GM12878 (cell line): ENCODE measurements at regions not wholly inside any gene's neighbourhood (a gene's known extent, or its start where the extent isn't known, plus 50 kb on each side); places are given as distances from the start of the nearest gene placed in this dataset.

Experiments used
- ATAC-seq: fragments of 200-7000 bp; cut with Tn5 transposase; 3 replicates; pipeline ENCODE4 v1.9.1; 2020; ENCODE audit warnings: mild to moderate bottlenecking, moderate library complexity
- BruUV-seq: library from RNA; stranded (reverse); fragments of 400-500 nt; replicated peaks from 2 replicates; lab custom pipeline; 2021; lab: Mats Ljungman, UMichigan
- CTCF ChIA-PET: fragments of 300-600 bp; sonication (Branson Sonifier 250); formaldehyde crosslinking; extraction: SDS; loops from one replicate; lab custom pipeline; 2021; ENCODE audit warnings: inconsistent platforms; lab: Yijun Ruan, JAX
- POLR2A ChIA-PET: fragments of 350-600 bp; formaldehyde crosslinking; extraction: SDS; loops from one replicate; lab custom pipeline; 2021; ENCODE audit warnings: inconsistent platforms; lab: Charles Lee
- RAD21 ChIA-PET: fragments of 300-600 bp; sonication (Branson Sonifier 250); formaldehyde crosslinking; loops from one replicate; lab custom pipeline; 2023; ENCODE audit warnings: antibody characterized with exemption; ENCODE audit not compliant: unreplicated experiment; lab: Charles Lee
- SMC1A ChIA-PET: fragments of 300-600 bp; sonication (Branson Sonifier 250); formaldehyde crosslinking; loops from one replicate; lab custom pipeline; 2023; ENCODE audit not compliant: unreplicated experiment, uncharacterized antibody; lab: Charles Lee
- DNase-seq: peaks from one replicate; pipeline ENCODE4 v3.0.0-alpha.2; 2011; ENCODE audit warnings: low read depth, low spot score
- FAIRE-seq: peaks from 3 replicates; lab custom pipeline; 2011; peaks lifted over from hg19 to GRCh38; lab: Jason Lieb, UNC
- H2AFZ ChIP-seq: 2 replicates; pipeline ENCODE4 v1.6.0; 2011; ENCODE audit warnings: low read depth, low read length, control low read depth; ENCODE audit not compliant: control insufficient read depth
- H3K27ac ChIP-seq: 2 replicates; pipeline ENCODE4 v1.5.1; 2011; ENCODE audit warnings: control low read depth; ENCODE audit not compliant: control insufficient read depth, insufficient read depth
- H3K27me3 ChIP-seq, 2 experiments: replicated peaks in 1 of 2; 2 replicates each; pipeline versions ENCODE4 v1.6.0 to v1.6.1; 2011; ENCODE audit warnings: low read length in 1 of 2; ENCODE audit not compliant: control insufficient read depth in 2 of 2, insufficient read depth in 2 of 2
- H3K36me3 ChIP-seq, 2 experiments: 2 replicates each; pipeline ENCODE4 v1.5.1; 2011; ENCODE audit warnings: low read length in 1 of 2; ENCODE audit not compliant: control insufficient read depth in 2 of 2, insufficient read depth in 2 of 2
- H3K4me1 ChIP-seq: 2 replicates; pipeline ENCODE4 v1.6.1; 2011; ENCODE audit warnings: mild to moderate bottlenecking, low read length, moderate library complexity, mixed read lengths; ENCODE audit not compliant: control insufficient read depth, insufficient read depth
- H3K4me2 ChIP-seq: 2 replicates; pipeline ENCODE4 v1.6.0; 2011; ENCODE audit warnings: control low read depth; ENCODE audit not compliant: control insufficient read depth, insufficient read depth
- H3K4me3 ChIP-seq: fragments of 200-600 bp; sonication (generic); 2 replicates; pipeline ENCODE4 v1.5.1; 2016
- H3K79me2 ChIP-seq: 2 replicates; pipeline ENCODE4 v1.6.0; 2011; ENCODE audit warnings: low read length; ENCODE audit not compliant: control insufficient read depth, insufficient read depth
- H3K9ac ChIP-seq: 2 replicates; pipeline ENCODE4 v1.8.0; 2011; ENCODE audit warnings: low read length, control low read depth, mixed read lengths; ENCODE audit not compliant: control insufficient read depth, insufficient read depth
- H3K9me3 ChIP-seq: replicated peaks from 3 replicates; pipeline ENCODE4 v1.5.1; 2011; ENCODE audit warnings: mild to moderate bottlenecking, low read length; ENCODE audit not compliant: control insufficient read depth, insufficient read depth
- H4K20me1 ChIP-seq: 2 replicates; pipeline ENCODE4 v1.6.0; 2011; ENCODE audit not compliant: control insufficient read depth, insufficient read depth
- CEBPB ChIP-seq, 2 experiments: fragments of 150-350 bp in 1 of 2; IDR thresholded peaks; 2 replicates each; pipeline ENCODE4 v1.6.1; 2012 to 2014; ENCODE audit warnings: low read depth in 2 of 2, low read length in 2 of 2, borderline replicate concordance in 1 of 2, inconsistent platforms in 1 of 2
- CHD1 ChIP-seq: IDR thresholded peaks from 2 replicates; pipeline ENCODE4 v1.6.1; 2012; ENCODE audit warnings: low read depth, low read length, improper control_type of control experiment
- EED ChIP-seq: sonication (generic); IDR thresholded peaks from 2 replicates; pipeline ENCODE4 v1.6.1; 2016; ENCODE audit warnings: antibody characterized with exemption, low read depth
- ELK1 ChIP-seq: IDR thresholded peaks from 2 replicates; pipeline ENCODE4 v1.6.1; 2012; ENCODE audit warnings: low read depth, low read length, improper control_type of control experiment
- EP300 ChIP-seq, 2 experiments: fragments of 150-350 bp in 1 of 2; IDR thresholded peaks; 2 replicates each; pipeline ENCODE4 v1.6.1; 2011 to 2012; ENCODE audit warnings: low read depth in 2 of 2, low read length in 2 of 2, borderline replicate concordance in 1 of 2, improper control_type of control experiment in 1 of 2, inconsistent platforms in 1 of 2; ENCODE audit not compliant: control insufficient read depth in 1 of 2
- KLF5 ChIP-seq: fragments of 450-650 bp; IDR thresholded peaks from 2 replicates; pipeline ENCODE4 v1.6.1; 2014; ENCODE audit warnings: mild to moderate bottlenecking; ENCODE audit not compliant: partially characterized antibody
- NR2C1 ChIP-seq: fragments of 450-650 bp; IDR thresholded peaks from 2 replicates; pipeline ENCODE4 v1.6.1; 2017; ENCODE audit warnings: antibody characterized with exemption, mild to moderate bottlenecking, moderate library complexity
- POLR2AphosphoS2 ChIP-seq: IDR thresholded peaks from 2 replicates; pipeline ENCODE4 v1.6.1; 2011; ENCODE audit warnings: low read depth, mild to moderate bottlenecking, low read length, improper control_type of control experiment, moderate library complexity
- RAD21 ChIP-seq: IDR thresholded peaks from 2 replicates; pipeline ENCODE4 v1.6.1; 2011; ENCODE audit warnings: mild to moderate bottlenecking, low read depth, low read length, moderate library complexity; ENCODE audit not compliant: insufficient read depth
- ZBED1 ChIP-seq: IDR thresholded peaks from 2 replicates; pipeline ENCODE4 v1.6.1; 2016; ENCODE audit warnings: borderline replicate concordance
- ZNF24 ChIP-seq: fragments of 450-650 bp; IDR thresholded peaks from 2 replicates; pipeline ENCODE4 v1.6.1; 2017; ENCODE audit warnings: antibody characterized with exemption, mild to moderate bottlenecking
- ZNF592 ChIP-seq: fragments of 450-650 bp; IDR thresholded peaks from 2 replicates; pipeline ENCODE4 v1.6.1; 2017; ENCODE audit warnings: mild to moderate bottlenecking, moderate library complexity
- ZNF622 ChIP-seq: fragments of 450-650 bp; IDR thresholded peaks from 2 replicates; pipeline ENCODE4 v1.6.1; 2017; ENCODE audit warnings: mild to moderate bottlenecking, inconsistent platforms
- WGBS: methylation state at CpG from one replicate; pipeline ENCODE4 v1.1.6; 2016; ENCODE audit warnings: low lambda C conversion rate; ENCODE audit not compliant: insufficient replicate concordance, insufficient coverage; ENCODE audit errors: missing lambda C conversion rate; 5-methylcytosine and 5-hydroxymethylcytosine counted together
- in situ Hi-C: fragments of 300-500 bp; cut with MboI; formaldehyde crosslinking; loops from 9 replicates; pipeline ENCODE4 v1.14.3; 2018; ENCODE audit warnings: mixed read lengths
- intact Hi-C: fragments of 100-400 bp; cut with micrococcal nuclease; formaldehyde crosslinking; loops from one replicate; pipeline ENCODE4 v1.14.2; 2022; ENCODE audit not compliant: unreplicated experiment

DNA sequence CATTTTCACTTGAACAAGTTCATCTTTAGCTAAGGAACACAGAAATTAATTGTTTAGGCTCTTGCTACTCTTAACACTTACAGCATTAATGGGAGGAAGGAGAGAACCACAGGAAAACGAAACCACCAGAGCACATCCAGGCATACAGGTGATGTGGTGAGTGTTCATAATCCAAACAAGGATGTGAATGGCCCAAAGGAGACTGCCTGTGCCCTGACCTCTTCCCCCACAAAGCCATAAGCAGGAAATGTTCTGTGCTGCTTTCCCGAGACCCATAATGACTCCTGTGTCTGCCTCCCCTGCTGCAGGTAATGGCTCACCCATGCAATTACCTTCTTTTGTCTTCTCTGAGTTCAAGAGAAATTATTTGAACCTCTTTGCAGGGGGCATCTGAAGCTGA lies 295.9 kb upstream of the LINC00305 start:
- Histone ChIP-seq H3K4me1 (no peaks in the 10 kb centered on the region), H3K27ac (no peak overlapping the region), H3K9me3 (no peaks in the 10 kb centered on the region), H3K27me3 (no peaks in the 10 kb centered on the region), H3K36me3 (no peaks in the 10 kb centered on the region), H3K4me2 (no peak overlapping the region), H3K79me2 (no peaks in the 10 kb centered on the region), H2AFZ (no peak overlapping the region), H3K4me3 (no peak overlapping the region), H3K9ac (no peak overlapping the region), H4K20me1 (no peaks in the 10 kb centered on the region)
- ChIA-PET CTCF (no interaction called here), SMC1A (no interaction called here), POLR2A (no interaction called here), RAD21 (no interaction called here)
- WGBS: 3% methylated on average over 2 of the region's 2 CpGs
- DNase-seq (no peak), ATAC-seq (no peak), FAIRE-seq (no peak)
- in situ Hi-C loops (no loop called here), intact Hi-C loops (no loop called here)
- BruUV-seq: no TSS peak
- TF ChIP-seq CEBPB (IDR thresholded peaks at IDR 0.05; ENCODE audit: borderline replicate concordance in 1 of 2, low read depth in 2 of 2, low read length in 2 of 2) (no peak), ZBED1 (no peak), ZNF592 (no peak), KLF5 (no peak), POLR2AphosphoS2 (no peak), CHD1 (no peak), EED (no peak), EP300 (IDR thresholded peaks at IDR 0.05; ENCODE audit: borderline replicate concordance in 1 of 2, control insufficient read depth in 1 of 2, low read depth in 2 of 2, low read length in 2 of 2) (no peak), NR2C1 (no peak), ZNF622 (no peak), ZNF24 (no peak), RAD21 (no peak), ELK1 (no peak)
